OCI-LY1 (cell line): ENCODE measurements at regions not wholly inside any gene's neighbourhood (a gene's known extent, or its start where the extent isn't known, plus 50 kb on each side); places are given as distances from the start of the nearest gene placed in this dataset.

Experiments used
- H2AFZ ChIP-seq: fragments of 200-600 bp; sonication (generic), shearing (Covaris generic); 2 replicates; pipeline ENCODE4 v1.6.0; 2014; ENCODE audit warnings: antibody characterized with exemption, mild to moderate bottlenecking, low read length
- H3F3A ChIP-seq: fragments of 200-600 bp; sonication (generic), shearing (Covaris generic); 2 replicates; pipeline ENCODE4 v1.6.0; 2014; ENCODE audit warnings: mild to moderate bottlenecking, antibody characterized with exemption, low read length, moderate library complexity; ENCODE audit not compliant: insufficient read depth
- H3K27ac ChIP-seq: fragments of 200-600 bp; sonication (generic); 2 replicates; pipeline ENCODE4 v1.5.1; 2014; ENCODE audit warnings: low read length, mixed run types, mild to moderate bottlenecking, low read depth; ENCODE audit not compliant: poor library complexity, severe bottlenecking
- H3K27me3 ChIP-seq: fragments of 200-600 bp; sonication (generic); 2 replicates; pipeline ENCODE4 v1.6.0; 2014; ENCODE audit warnings: antibody characterized with exemption, mild to moderate bottlenecking, low read length, moderate library complexity; ENCODE audit not compliant: insufficient read depth
- H3K36me3 ChIP-seq: fragments of 200-600 bp; sonication (generic); 2 replicates; pipeline ENCODE4 v1.6.1; 2014; ENCODE audit warnings: mild to moderate bottlenecking, antibody characterized with exemption, low read length, moderate library complexity, mixed read lengths; ENCODE audit not compliant: insufficient read depth
- H3K4me1 ChIP-seq: fragments of 200-600 bp; sonication (generic); 2 replicates; pipeline ENCODE4 v1.5.1; 2014; ENCODE audit warnings: mild to moderate bottlenecking, low read length, moderate library complexity; ENCODE audit not compliant: insufficient read depth, severe bottlenecking
- H3K4me2 ChIP-seq: fragments of 200-600 bp; sonication (generic), shearing (Covaris generic); 2 replicates; pipeline ENCODE4 v1.6.1; 2014; ENCODE audit warnings: low read length
- H3K4me3 ChIP-seq: fragments of 200-600 bp; sonication (generic); 2 replicates; pipeline ENCODE4 v1.5.1; 2014; ENCODE audit warnings: low read length, low read depth, mild to moderate bottlenecking, mixed read lengths; ENCODE audit not compliant: poor library complexity, severe bottlenecking
- H3K79me2 ChIP-seq: fragments of 200-600 bp; shearing (Covaris generic); 2 replicates; pipeline ENCODE4 v1.6.1; 2016; ENCODE audit warnings: mixed run types, low read length, mixed read lengths; ENCODE audit not compliant: insufficient read depth
- H3K9ac ChIP-seq: fragments of 200-600 bp; sonication (generic), shearing (Covaris generic); 2 replicates; pipeline ENCODE4 v1.6.1; 2014; ENCODE audit warnings: mild to moderate bottlenecking, low read length, mixed read lengths
- H3K9me2 ChIP-seq: fragments of 200-600 bp; sonication (generic), shearing (Covaris generic); 2 replicates; pipeline ENCODE4 v1.6.1; 2014; ENCODE audit warnings: low read depth, mild to moderate bottlenecking, low read length, mixed read lengths
- H3K9me3 ChIP-seq: fragments of 200-600 bp; shearing (Covaris generic); 2 replicates; pipeline ENCODE4 v1.6.1; 2014; ENCODE audit warnings: low read length, mixed read lengths
- H4K20me1 ChIP-seq: fragments of 200-600 bp; sonication (generic), shearing (Covaris generic); 2 replicates; pipeline ENCODE4 v1.6.0; 2016; ENCODE audit warnings: mild to moderate bottlenecking, low read length; ENCODE audit not compliant: insufficient read depth
- EZH2 ChIP-seq: fragments of 200-600 bp; sonication (generic), shearing (Covaris generic); IDR thresholded peaks from 2 replicates; pipeline ENCODE4 v1.8.0; 2017; ENCODE audit warnings: borderline replicate concordance, mixed run types, mild to moderate bottlenecking, antibody characterized with exemption, low read length, moderate library complexity, mixed read lengths
- TF ChIP-seq, protein P1 (sequence below): fragments of 200-600 bp; sonication (generic), shearing (Covaris generic); IDR thresholded peaks from 2 replicates; pipeline ENCODE4 v1.5.1; 2017; ENCODE audit warnings: mild to moderate bottlenecking, antibody characterized with exemption, low read length, moderate library complexity, mixed read lengths

DNA sequence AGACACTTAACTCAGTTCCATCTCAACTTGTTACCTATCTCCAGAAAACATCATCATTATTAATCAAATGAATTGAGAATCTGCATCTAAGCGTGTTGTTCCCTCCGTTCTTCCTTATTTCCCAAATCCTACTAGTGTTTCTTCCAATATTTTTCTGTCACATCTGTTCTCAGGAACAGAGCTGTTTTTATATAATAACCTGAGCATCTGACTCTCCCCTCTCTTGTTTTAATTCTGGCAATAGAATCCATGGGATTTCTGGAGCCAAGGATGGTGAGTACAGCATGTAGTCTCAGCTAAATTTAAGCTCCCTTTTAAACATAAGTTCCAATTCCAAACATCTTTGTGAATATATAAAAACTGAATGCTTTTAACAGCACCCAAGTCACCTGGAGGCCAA, 558.3 kb downstream of the DTWD2 start:
- Histone ChIP-seq H3K9me3 (no peaks in the 10 kb centered on the region), H3F3A (no peaks in the 10 kb centered on the region), H3K4me3 (no peak overlapping the region), H3K36me3 (no peaks in the 10 kb centered on the region), H3K79me2 (no peaks in the 10 kb centered on the region), H3K4me2 (no peak overlapping the region), H3K27ac (no peak overlapping the region), H4K20me1 (no peaks in the 10 kb centered on the region), H3K4me1 (no peaks in the 10 kb centered on the region), H2AFZ (no peak overlapping the region), H3K27me3 (no peaks in the 10 kb centered on the region), H3K9ac (no peak overlapping the region), H3K9me2 (no peaks in the 10 kb centered on the region)
- TF ChIP-seq EZH2 = no peak
- TF ChIP-seq, protein P1, sequence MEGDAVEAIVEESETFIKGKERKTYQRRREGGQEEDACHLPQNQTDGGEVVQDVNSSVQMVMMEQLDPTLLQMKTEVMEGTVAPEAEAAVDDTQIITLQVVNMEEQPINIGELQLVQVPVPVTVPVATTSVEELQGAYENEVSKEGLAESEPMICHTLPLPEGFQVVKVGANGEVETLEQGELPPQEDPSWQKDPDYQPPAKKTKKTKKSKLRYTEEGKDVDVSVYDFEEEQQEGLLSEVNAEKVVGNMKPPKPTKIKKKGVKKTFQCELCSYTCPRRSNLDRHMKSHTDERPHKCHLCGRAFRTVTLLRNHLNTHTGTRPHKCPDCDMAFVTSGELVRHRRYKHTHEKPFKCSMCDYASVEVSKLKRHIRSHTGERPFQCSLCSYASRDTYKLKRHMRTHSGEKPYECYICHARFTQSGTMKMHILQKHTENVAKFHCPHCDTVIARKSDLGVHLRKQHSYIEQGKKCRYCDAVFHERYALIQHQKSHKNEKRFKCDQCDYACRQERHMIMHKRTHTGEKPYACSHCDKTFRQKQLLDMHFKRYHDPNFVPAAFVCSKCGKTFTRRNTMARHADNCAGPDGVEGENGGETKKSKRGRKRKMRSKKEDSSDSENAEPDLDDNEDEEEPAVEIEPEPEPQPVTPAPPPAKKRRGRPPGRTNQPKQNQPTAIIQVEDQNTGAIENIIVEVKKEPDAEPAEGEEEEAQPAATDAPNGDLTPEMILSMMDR = no peak

DNA sequence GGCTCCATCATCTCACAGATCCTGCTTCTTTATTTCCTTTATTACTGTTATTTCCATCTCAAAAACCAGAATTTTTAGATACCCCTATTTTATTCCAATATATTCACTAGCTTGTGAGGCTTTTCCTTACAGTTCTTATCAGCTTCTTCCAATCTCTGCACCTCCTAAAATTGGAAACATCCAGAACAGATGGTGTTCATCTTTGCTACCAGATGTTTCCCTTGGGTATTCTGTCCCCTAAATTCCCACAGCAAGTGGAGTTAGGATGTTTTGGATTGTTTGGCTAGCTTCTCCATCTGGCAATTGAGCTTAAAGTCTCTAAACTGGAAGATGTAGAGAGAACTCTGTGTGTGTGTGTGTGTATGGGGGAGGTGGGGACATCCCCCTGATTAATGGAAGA, 580.4 kb downstream of the DTWD2 start:
- Histone ChIP-seq H3K9me2 (no peaks in the 10 kb centered on the region), H3K79me2 (no peaks in the 10 kb centered on the region), H3K4me1 (no peaks in the 10 kb centered on the region), H2AFZ (no peak overlapping the region), H4K20me1 (no peaks in the 10 kb centered on the region), H3K27me3 (no peaks in the 10 kb centered on the region), H3K9ac (no peak overlapping the region), H3F3A (no peaks in the 10 kb centered on the region), H3K4me2 (no peak overlapping the region), H3K36me3 (no peaks in the 10 kb centered on the region), H3K9me3 (no peaks in the 10 kb centered on the region), H3K4me3 (no peak overlapping the region), H3K27ac (no peak overlapping the region)
- TF ChIP-seq, protein P1 = no peak
- no peak for TF ChIP-seq EZH2

DNA sequence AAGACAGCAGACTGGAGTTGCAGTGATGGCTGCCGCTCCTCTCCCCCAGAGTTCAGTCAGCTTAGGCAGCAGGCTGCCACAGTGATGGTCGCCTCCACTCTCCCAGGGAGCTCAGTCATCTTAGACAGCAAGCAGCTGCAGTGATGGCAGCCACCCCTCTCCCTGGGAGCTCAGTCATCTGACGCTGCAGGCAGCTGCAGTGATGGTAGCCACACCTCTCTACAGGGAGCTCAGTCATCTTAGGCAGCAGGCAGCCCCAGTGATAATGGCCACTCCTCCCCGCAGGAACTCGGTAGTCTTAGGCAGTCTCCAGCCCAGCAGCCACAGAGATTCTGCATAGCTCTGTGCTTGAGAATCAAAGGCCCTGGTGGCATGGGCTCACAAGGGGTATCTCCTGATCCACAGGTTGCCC, 582.7 kb downstream of the DTWD2 start:
- Histone ChIP-seq H3K27me3 (no peaks in the 10 kb centered on the region), H3K4me3 (no peak overlapping the region), H3K9me3 (no peaks in the 10 kb centered on the region), H3K4me1 (no peaks in the 10 kb centered on the region), H4K20me1 (no peaks in the 10 kb centered on the region), H3K4me2 (no peak overlapping the region), H3K27ac (no peak overlapping the region), H2AFZ (no peak overlapping the region), H3F3A (no peaks in the 10 kb centered on the region), H3K36me3 (no peaks in the 10 kb centered on the region), H3K9me2 (no peaks in the 10 kb centered on the region), H3K9ac (no peak overlapping the region), H3K79me2 (no peaks in the 10 kb centered on the region)
- TF ChIP-seq EZH2 = no peak
- TF ChIP-seq, protein P1 = no peak
